ENCODE measurements at regions not wholly inside any gene's neighbourhood (a gene's known extent, or its start where the extent isn't known, plus 50 kb on each side); places are given as distances from the start of the nearest gene placed in this dataset.

GRCh38 chr5:23606927-23607326, 99.5 kb downstream of the PRDM9 start:
- dilution Hi-C loops (cut with HindIII; ENCODE audit: low sequenced_read_pairs, unreplicated experiment): no loop called here

More at GRCh38 chr5:23606927-23607326, 99.5 kb downstream of the PRDM9 start:
- BruUV-seq (replicated peaks): no TSS peak
- ATAC-seq (ENCODE audit: low read depth) (no peak), DNase-seq (no peak)
- Histone ChIP-seq H3K14ac (replicated peaks; ENCODE audit: low read depth, low read length) (no peak overlapping the region), H2BK120ac (ENCODE audit: low read depth, low read length) (no peak overlapping the region), H3K9me3 (ENCODE audit: control insufficient read depth, insufficient read depth, low read length) (peaks cover 5% of the 10 kb centered on the region), H2AK5ac (ENCODE audit: low read depth, low read length) (no peak overlapping the region), H4K5ac (ENCODE audit: low read depth, low read length) (no peak overlapping the region), H3K79me1 (ENCODE audit: low read depth in 1 of 2, low read length in 2 of 2) (no peaks in the 10 kb centered on the region), H3K56ac (ENCODE audit: extremely low read depth, insufficient read depth, low read length) (no peak overlapping the region), H3K9me1 (ENCODE audit: insufficient read depth, low read length) (no peaks in the 10 kb centered on the region), H3K23ac (ENCODE audit: low read depth, low read length) (no peak overlapping the region), H2AFZ (replicated peaks; ENCODE audit: low read length, poor library complexity) (no peak overlapping the region), H2BK15ac (ENCODE audit: low read depth, low read length) (no peak overlapping the region), H2BK5ac (ENCODE audit: low read depth, low read length, poor library complexity, severe bottlenecking) (no peak overlapping the region), H4K20me1 (ENCODE audit: insufficient read depth, low read length) (no peaks in the 10 kb centered on the region), H3K4me3 (ENCODE audit: insufficient read depth, low read depth, low read length) (no peak overlapping the region), H4K91ac (ENCODE audit: insufficient read depth, low read depth, low read length) (no peak overlapping the region), H4K8ac (ENCODE audit: low read depth in 2 of 2, low read length in 2 of 2) (no peak overlapping the region), H3K27me3 (ENCODE audit: control insufficient read depth, insufficient read depth, low read length) (no peaks in the 10 kb centered on the region), H3K36me3 (ENCODE audit: control insufficient read depth, insufficient read depth, low read length) (no peaks in the 10 kb centered on the region), H3K27ac (ENCODE audit: insufficient read depth, low read length) (no peak overlapping the region), H2BK20ac (ENCODE audit: low read depth, low read length) (no peak overlapping the region), H3K18ac (ENCODE audit: low read depth, low read length) (no peak overlapping the region), H3K4me2 (ENCODE audit: low read depth, low read length) (no peak overlapping the region), H3K4ac (ENCODE audit: low read depth, low read length) (no peak overlapping the region), H3K9ac (ENCODE audit: low read depth, low read length) (no peak overlapping the region), H2AK9ac (replicated peaks; ENCODE audit: low read depth, low read length, poor library complexity) (no peak overlapping the region), H3K4me1 (ENCODE audit: control insufficient read depth, insufficient read depth, low read length) (no peaks in the 10 kb centered on the region)
- POLR2A ChIA-PET (ENCODE audit: unreplicated experiment): no interaction called here
- TF ChIP-seq SMC3 (IDR thresholded peaks at IDR 0.05; ENCODE audit: low read depth, low read length) (no peak), BHLHE40 (IDR thresholded peaks at IDR 0.05; ENCODE audit: low read depth, low read length) (no peak), ELK1 (IDR thresholded peaks at IDR 0.05; ENCODE audit: borderline replicate concordance, low read depth, low read length) (no peak), USF2 (IDR thresholded peaks at IDR 0.05; ENCODE audit: low read depth, low read length) (no peak), MAFK (IDR thresholded peaks at IDR 0.05; ENCODE audit: low read depth, low read length) (no peak), FOS (IDR thresholded peaks at IDR 0.05; ENCODE audit: low read depth, low read length) (no peak), CTCF (conservative IDR thresholded peaks at IDR 0.05; ENCODE audit: low read depth, low read length) (no peak), MAZ (IDR thresholded peaks at IDR 0.05; ENCODE audit: borderline replicate concordance, low read depth, low read length) (no peak), MXI1 (IDR thresholded peaks at IDR 0.05; ENCODE audit: borderline replicate concordance, low read depth, low read length) (no peak), RAD21 (IDR thresholded peaks at IDR 0.05; ENCODE audit: low read length) (no peak), CEBPB (IDR thresholded peaks at IDR 0.05; ENCODE audit: low read depth, low read length) (no peak), CHD1 (IDR thresholded peaks at IDR 0.05; ENCODE audit: low read depth, low read length) (no peak), NFE2L2 (IDR thresholded peaks at IDR 0.05; ENCODE audit: low read depth, low read length) (no peak), POLR2A (IDR thresholded peaks at IDR 0.05; ENCODE audit: low read depth, low read length) (no peak), RFX5 (IDR thresholded peaks at IDR 0.05; ENCODE audit: low read depth, low read length) (no peak), RCOR1 (IDR thresholded peaks at IDR 0.05; ENCODE audit: insufficient replicate concordance, low read length) (no peak)
- WGBS, 2 experiments (ENCODE audit: extremely low coverage in 2 of 2, insufficient read length in 1 of 2): no CpG with 5 or more reads among the region's 2 CpGs
- CTCF ChIA-PET: no interaction called here
- intact Hi-C loops (cut with micrococcal nuclease): no loop called here
- in situ Hi-C loops (cut with MboI; ENCODE audit: low sequenced_read_pairs): no loop called here

Measured in IMR-90 (cell line).